ENCODE measurements at regions not wholly inside any gene's neighbourhood (a gene's known extent, or its start where the extent isn't known, plus 50 kb on each side); places are given as distances from the start of the nearest gene placed in this dataset.

- no peak for DNase-seq (ENCODE audit: extremely low read depth, low read depth)
These were observed 552.5 kb upstream of the EEF2KMT start for GRCh38 chr16:5649762-5650743.

DNA sequence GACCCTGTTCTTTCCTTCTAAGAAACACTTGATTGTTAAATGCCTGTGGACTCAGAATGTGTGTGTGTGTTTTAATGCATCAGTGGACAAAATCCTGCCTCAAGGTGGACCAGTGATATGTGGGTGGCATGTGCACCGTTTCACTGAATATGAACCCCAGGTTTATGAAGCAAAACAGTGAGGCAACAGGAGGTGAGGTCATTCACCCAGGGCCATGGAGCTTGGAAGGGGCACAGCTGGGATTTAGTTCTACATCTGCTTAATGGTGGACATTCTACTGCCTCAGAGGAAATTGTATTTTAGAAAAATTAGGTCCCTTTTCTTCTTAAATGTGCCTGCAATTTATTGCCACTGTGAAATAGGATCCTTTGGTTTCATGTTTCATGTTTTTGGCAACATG is 549.5 kb upstream of the EEF2KMT start:
- no peak for DNase-seq (ENCODE audit: extremely low read depth, low read depth)

GRCh38 chr16:5643855-5644531 is 546.4 kb upstream of the EEF2KMT start:
- DNase-seq (ENCODE audit: extremely low read depth, low read depth): no peak

DNA sequence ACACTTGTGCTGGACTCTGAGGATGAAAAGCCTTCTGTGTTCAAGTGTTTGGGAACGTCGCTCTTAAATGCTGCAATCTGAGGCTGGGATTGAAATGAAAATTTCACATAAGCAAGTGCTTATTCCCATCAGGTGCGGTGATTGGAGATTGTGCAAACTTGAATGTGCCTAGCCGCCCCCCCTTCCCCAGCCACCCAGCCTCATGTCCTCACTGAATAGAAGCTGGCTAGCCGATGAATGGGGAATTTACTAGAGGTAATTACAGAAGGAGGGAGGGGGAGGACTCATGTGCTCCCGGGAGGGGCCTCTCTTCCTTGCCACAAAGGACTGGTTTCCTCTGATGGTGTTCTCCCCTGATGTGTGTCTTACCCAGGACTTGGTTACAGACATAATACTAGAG is 544.8 kb upstream of the EEF2KMT start:
- no peak for DNase-seq (ENCODE audit: extremely low read depth, low read depth)

GRCh38 chr16:5642011-5642410 is 544.4 kb upstream of the EEF2KMT start:
- DNase-seq (ENCODE audit: extremely low read depth, low read depth): no peak

GRCh38 chr16:5640883-5641282 is 543.3 kb upstream of the EEF2KMT start:
- DNase-seq (ENCODE audit: extremely low read depth, low read depth): no peak

- DNase-seq (ENCODE audit: extremely low read depth, low read depth): no peak
These were observed 541.9 kb upstream of the EEF2KMT start for GRCh38 chr16:5639531-5639930.

- DNase-seq (ENCODE audit: extremely low read depth, low read depth): no peak
These were observed 537.7 kb upstream of the EEF2KMT start for GRCh38 chr16:5635331-5635730.

- DNase-seq (ENCODE audit: extremely low read depth, low read depth): no peak
These were observed 537.1 kb upstream of the EEF2KMT start for GRCh38 chr16:5634666-5635180.

- DNase-seq (ENCODE audit: extremely low read depth, low read depth): peak; percentile 25
These were observed 536.3 kb upstream of the EEF2KMT start for GRCh38 chr16:5633845-5634440.

DNA sequence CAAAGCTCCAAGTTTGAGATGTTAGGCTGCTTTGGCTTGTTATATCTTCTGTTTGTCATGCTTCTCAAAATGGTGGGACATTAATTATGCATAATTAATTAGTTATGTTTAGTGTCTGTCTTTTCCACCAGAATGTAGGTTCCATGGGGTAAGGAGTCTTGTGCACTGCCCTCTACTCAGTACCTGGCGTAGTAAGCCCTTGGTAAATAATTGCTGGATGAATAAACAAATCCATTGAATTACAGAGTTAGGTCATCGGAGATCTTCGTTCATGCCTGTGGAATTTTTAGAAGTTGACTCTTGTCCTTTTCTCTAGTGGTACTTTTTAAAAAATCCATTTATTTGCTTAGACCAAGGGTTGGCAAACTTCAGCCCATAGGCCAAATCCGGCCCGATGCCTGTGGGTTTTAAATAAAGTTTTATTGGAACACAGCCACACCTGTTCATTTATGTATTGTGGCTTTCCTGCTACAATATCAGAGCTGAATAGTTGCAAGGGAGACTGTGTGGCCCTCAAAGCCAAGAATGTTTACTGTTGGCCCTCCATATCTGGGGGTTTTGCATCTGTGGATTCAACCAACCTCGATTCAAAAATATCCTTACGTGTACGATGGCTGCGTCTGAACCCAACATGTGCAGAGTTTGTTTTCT is 524.8 kb upstream of the EEF2KMT start:
- no peak for DNase-seq (ENCODE audit: extremely low read depth, low read depth)

DNA sequence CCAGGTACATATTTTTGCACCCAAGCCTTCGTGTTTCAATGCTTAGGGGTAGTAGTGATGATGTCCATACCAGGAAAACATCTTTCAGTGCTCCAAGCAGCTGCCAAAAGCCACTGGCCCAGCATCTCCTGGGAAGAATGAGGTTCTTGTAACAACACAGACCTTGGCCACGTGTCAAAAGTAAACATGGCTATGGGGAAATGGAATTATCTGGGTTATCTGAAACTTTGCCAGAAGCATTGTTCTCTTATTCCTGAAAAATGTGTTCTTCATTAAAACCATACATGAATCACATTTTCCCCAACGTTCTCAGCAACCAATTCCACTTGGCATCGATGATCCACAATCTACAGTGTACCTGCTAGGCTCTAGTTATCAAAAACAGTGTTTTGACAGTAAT is 524.2 kb upstream of the EEF2KMT start:
- no peak for DNase-seq (ENCODE audit: extremely low read depth, low read depth)

GRCh38 chr16:5619304-5619703 is 521.7 kb upstream of the EEF2KMT start:
- DNase-seq (ENCODE audit: extremely low read depth, low read depth): no peak

- DNase-seq (ENCODE audit: extremely low read depth, low read depth): no peak
These were observed 519.2 kb upstream of the EEF2KMT start for GRCh38 chr16:5616841-5617240.

DNA sequence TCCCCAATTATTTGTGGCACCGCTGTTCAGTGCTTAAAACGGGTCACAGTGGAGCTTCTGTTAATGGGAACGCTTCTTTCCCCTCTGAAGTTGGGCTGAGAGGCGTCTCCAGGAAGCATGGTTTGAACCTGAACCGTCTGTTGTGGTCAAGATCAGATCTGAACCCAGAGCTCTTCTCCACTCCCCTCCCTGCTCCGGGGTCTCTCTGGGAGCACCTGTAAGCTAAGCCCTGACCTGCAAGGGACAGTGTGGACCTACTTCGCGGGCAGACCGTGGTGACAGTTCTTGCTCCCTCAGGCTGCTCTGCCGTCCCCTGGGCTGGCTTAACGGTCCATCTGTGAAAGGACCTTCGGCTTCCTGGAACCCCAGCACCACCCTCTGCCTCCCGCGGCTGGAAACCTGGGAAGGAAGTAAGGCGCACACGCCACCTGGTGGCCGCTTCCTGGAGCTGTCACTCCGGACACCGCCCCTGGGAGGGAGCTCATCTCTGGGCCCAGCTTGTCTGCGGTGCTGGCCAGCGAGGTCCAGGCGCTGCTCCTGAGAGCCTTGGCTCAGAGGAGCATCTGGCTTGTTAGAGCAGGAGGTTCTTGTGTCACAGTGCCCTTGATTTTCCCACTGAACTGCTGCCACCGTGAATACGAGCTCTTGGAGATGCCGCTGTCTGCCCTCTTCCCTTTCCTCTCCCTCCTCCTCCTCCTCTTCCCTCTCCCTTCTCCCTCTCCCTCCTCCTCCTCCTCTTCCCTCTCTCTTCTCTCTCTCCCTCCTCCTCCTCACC is 518.5 kb upstream of the EEF2KMT start:
- DNase-seq (ENCODE audit: extremely low read depth, low read depth): peak; percentile 21

DNA sequence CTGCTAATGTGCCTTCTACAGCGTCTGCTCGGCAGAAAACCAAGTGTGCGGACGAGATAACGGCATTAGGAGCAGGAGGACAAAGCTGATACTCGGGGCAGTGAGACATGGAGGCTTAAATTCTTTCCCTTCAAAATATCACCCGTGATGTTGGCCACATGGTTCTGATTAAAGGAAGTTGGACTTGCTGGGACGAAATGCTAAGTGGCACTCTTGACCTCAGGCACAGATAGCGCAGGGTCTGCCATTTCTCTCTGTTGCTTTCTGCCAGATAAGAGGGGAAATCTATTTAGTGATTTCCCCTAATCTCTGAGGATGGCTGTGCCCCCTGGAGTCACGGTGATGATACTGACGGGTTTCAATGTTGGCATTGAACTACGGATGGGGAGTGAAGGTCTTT is 509.6 kb upstream of the EEF2KMT start:
- no peak for DNase-seq (ENCODE audit: extremely low read depth, low read depth)

DNA sequence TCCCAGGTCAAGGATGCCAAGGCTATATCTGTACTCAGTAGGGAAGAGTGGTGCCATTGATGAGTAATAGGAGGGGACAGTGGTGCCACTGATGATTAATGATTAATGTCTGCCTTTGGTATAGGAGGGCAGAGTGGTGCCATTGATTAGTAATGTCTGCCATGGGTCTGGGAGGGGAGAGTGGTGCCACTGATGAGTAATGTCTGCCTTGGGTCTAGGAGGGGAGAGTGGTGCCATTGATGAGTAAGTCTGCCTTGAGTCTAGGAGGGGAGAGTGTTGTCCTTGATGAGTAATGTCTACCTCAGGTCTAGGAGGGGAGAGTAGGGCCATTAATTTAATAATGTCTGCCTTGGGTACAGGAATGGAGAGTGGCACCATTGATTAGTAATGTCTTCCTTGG is 507.8 kb upstream of the EEF2KMT start:
- DNase-seq (ENCODE audit: extremely low read depth, low read depth): no peak

GRCh38 chr16:5604770-5605169 is 507.2 kb upstream of the EEF2KMT start:
- no peak for DNase-seq (ENCODE audit: extremely low read depth, low read depth)

- DNase-seq (ENCODE audit: extremely low read depth, low read depth): no peak
These were observed 506.2 kb upstream of the EEF2KMT start for GRCh38 chr16:5603836-5604235.

DNA sequence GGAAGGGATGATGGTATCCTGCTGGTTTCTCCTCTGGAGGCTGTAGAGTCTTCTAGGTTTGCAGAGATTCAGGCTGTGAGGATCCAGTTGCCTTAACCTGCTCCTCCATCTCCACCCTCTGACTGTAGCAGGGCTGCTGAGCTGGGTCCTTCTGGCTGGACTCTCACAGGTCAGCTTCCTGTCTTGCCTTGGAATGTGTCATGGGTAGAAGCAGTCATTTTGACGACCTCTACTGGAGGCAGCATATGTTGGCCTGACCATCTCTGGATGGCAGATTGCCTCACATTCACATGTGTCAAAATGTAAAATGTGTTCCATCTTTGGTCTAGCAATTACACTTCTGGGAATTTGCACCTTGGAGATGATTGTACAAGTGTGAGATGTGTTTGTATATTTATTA is 504.4 kb upstream of the EEF2KMT start:
- no peak for DNase-seq (ENCODE audit: extremely low read depth, low read depth)
